ENCODE measurements at regions not wholly inside any gene's neighbourhood (a gene's known extent, or its start where the extent isn't known, plus 50 kb on each side); places are given as distances from the start of the nearest gene placed in this dataset.

DNA sequence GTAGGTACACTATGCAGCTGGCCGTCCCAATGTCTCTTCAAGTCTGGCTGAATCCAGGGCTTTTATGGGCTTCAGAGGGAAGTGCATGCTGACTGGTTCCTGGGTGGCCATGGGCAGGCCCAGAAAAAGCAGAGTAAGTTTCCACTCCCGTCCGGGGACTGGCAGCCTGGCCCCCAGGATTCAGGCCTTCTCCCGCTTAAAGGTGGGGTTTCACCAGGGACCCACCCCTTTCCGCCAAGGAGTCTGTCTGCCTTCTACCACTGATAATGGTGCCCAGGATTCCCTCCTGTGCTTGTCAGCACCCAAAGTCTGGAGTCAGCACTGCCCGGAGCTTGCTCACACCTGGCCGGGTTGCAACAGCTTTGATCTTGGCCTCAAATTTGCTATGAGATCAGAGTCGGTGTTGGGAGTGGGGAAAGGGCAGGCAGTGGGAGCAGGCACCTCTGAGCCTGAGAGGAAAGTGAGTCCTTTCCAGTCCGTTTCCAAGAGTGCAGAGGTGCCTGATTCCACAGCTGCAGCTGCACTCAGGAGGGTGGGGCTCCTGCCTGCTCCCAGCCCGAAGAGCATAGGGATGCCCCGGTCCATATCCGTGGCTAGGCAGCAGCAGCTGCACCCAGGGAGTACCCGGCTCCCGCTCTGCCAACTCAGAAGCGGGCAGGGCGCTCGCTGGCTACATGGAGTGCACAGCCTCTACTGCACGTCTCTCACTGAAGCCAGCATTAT, 1344.3 kb upstream of the ADGRL3 start:
- DNase-seq (ENCODE audit: low spot score): no peak

DNA sequence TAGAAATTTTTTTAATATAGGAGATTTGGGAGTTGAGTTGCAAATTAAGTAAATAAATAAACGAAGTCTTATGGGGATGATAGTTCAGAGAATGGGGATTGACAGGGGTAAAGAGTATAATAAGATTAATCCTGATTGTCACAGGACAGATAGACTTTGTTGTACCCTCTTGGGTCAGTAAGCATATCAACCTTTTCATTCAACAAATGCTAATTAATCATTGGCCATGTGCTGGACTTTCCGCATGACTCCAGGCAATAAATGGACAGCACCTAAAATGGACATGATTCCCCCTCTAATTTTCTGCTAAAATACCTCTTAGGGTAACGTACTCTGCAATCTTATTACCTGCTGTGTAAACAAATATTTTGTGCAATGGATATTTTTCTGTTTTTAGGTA, 1331.1 kb upstream of the ADGRL3 start:
- DNase-seq (ENCODE audit: low spot score): no peak

DNA sequence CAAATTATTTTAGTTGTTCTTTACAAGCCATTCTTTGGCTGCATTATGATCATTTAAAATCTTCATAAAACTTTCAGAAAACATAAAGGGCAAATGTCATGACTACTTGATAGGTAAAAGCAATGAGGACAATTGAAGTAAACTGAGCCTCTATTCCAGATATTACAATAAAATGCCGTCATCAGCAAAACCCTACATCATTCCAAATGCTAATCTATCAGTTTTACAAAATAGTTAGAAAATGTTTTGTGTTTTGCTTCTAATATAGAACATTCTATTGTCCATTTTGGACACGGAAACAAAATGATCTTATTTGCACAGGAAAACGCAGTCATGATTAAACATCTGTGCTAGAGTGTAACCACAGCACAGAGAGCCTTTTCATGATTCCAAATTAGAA, 1330.6 kb upstream of the ADGRL3 start:
- DNase-seq (ENCODE audit: low spot score): peak; percentile 12

DNA sequence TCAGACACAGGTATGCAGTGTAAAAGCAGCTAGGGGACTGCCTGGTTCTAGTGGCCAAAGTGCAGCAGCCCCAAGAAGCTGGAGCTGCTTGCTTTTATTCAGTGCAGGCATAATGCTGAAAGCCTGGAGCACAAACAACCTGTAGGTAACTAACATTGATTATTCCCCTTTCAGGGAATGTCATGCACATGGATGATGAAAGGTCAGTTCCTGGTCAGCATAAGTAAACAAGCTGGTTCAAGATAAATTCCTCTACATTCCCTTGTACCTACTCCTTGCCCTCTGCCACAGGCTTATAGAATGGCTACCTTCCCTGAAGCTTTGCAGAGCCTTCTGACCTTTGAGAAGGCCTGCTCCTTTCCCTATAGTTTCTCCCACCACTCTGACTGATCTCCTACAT, 1318.5 kb upstream of the ADGRL3 start:
- no peak for DNase-seq (ENCODE audit: low spot score)

DNA sequence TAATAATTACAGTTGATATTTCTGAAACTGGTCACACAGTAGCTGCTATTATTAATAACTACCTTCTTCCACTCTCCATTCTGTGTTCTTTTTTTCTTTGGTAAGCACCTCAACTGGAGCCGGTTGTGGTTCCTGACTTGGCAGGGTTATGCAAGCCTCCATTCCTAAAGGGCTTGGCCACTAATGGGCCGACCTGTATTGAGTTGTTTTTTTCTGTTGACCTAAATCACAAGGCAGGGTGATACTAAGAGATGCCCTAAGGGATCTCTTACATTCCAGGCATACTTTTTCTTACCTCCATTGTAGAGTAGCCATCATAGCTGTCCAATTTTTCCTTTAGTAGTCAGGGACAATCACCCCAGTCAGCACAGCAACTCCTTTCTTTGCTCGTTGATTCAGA, 1295.8 kb upstream of the ADGRL3 start:
- no peak for DNase-seq (ENCODE audit: low spot score)

DNA sequence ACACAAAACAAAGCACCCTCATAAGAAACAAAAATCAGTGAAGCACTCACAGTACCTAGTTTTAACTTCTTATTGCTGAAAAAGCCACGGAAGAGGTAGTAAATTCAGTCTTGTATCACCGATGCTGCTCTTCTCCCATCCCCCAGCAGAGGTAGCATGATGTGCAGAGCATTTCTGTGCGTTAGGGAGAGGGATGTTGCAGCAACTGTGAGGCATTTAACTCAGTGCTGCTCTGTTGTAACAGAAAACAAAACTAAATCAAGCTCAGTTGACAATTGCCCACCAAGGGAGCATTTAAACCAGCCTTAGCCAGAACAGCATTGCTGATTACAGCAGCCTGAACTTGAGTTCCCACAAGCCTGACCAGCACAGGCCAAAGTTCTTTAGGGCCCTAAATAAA, 1279.7 kb upstream of the ADGRL3 start:
- DNase-seq (ENCODE audit: low spot score): peak; percentile 12

DNA sequence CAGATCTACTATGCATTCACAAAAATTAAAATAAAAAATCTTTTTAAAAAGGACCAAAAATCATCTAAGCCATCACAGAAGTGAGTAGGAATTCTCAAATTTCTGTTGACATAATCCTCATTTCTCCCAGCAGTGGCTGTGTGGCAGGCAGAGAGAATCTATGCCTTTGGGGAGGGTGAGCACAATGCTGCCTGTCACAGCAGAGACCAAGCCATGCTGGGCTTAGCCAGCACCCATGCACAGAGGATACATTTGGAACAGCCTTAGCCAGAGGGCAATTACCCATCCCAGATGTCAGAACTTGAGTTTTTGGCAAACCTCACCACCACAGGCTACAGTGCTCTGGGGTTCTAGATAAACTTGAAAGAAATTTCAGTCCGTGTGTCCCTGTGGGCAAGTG, 1274.8 kb upstream of the ADGRL3 start:
- no peak for DNase-seq (ENCODE audit: low spot score)

DNA sequence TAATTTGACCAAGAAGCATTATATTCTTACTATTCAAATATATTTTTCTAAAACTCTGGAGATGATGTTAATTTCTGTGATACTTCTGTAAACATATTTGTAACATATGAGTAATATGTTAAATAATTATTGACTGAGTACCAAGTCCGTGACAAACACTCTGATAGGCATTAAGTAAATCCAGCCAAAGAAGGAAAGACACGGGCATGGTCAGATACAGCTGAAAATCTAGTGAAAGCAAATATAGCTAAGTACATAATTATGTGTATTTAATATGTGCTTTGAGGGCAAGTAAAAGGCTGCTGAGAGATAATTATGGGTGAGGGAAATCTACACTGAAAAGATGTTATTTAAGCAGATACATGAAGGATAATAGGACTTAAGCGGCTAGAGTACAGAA, 1263.6 kb upstream of the ADGRL3 start:
- DNase-seq (ENCODE audit: low spot score): no peak

DNA sequence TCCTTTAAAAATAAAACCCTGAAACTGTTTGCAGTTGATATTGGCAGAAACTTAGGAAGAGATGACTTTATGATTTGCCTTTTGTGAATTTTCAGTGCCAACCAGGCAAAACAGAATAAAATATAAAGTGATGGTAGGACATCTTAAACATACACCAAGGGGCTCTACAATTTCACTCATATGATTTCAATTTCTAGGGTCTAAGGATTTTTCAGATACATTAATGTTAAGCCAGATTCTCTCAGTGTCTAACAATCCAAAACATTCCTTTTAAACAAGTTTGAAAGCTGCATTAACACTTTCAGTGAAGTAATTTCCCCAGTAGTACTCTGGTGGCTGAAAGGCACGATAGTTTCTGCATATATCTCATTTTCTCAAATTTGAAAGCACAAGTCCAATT, 1262.0 kb upstream of the ADGRL3 start:
- DNase-seq (ENCODE audit: low spot score): no peak

DNA sequence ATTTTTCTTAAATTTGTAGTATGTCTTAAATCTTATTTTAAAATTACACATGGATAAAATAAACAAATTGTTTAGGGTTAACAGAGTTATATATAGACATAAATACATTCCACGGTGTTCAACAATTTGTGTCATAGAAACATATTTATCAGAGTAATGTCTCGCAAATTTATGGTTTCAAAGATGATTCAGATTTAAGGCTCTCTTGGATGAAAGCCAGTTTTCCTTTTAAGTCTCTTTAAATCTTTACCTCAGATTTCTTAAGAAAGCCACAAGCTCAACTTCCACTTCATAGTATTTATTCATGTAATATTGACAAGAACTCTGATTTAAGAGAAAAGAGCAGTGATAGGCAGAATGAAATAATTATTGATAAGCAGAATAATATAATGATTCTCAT, 1254.8 kb upstream of the ADGRL3 start:
- no peak for DNase-seq (ENCODE audit: low spot score)

DNA sequence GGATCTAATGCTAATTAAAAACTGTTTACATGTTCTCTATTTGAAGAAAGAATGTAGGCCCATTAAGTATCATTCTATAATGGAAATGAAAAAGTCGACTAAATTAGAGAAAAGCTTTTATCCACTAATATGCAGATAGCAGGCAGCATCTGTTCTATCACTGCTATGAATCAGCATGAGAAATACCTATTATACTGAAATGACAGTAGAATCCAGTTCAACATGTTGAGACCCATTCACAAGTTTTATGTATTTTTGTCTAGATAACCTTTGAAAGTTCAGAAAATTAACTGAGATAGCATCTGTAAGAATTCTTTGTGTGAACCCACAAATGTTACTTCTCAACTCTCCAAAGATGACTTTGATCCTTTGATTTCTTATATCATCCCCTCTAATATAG, 1254.4 kb upstream of the ADGRL3 start:
- DNase-seq (ENCODE audit: low spot score): no peak

DNA sequence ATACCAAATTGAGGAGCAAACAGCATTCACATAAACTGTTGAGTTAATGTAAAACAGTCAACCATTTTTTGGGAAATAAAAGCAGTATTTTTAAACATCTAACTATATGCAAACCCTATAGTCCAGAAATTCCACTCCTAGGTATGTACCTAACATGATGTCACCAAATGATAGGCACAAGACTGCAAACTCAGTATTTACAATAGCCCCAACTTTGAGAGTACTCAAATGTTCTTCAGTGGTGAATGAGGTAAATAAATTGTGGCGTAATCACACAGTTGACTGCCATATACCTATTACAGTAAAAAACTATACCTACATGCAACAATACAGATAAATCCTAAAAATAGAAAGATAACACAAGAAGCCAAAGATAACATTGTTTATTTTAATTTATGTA, 1243.8 kb upstream of the ADGRL3 start:
- no peak for DNase-seq (ENCODE audit: low spot score)

DNA sequence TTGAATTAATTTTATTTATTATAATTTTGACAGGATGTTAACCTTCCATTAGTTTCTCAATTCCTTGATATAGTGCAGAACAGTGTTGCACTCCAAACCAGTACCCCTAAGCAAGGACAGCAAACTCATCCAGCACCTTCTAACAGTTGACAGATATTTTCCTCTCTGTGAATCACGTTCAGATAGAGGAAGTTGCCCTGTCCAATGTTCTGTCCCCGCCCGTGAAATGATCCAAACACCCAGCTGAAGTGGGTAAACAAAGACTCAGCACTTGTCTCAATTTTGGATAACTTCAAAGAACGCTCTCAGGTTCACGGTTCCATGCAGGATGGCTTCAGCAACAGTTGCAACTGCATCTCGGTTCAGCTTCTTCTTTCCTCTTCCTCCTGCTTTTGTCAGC, 1240.0 kb upstream of the ADGRL3 start:
- no peak for DNase-seq (ENCODE audit: low spot score)

DNA sequence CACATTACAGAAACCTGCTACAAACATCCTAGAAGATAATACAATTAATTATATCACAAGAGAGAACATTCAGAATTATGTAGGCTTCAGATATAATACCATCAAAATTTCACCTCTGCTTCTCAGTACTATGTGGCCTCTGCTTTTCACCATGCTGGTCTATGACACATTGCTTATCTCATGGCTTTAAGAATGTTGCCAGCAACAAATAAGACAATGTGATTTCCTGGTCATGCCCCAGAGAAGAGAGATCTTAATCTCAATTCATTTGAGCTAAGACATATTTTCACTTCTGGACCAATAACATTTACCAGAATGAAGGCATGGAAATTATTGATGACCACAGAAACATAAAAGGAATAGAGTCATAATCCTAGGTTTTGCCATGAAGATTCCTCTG, 1233.4 kb upstream of the ADGRL3 start:
- no peak for DNase-seq (ENCODE audit: low spot score)

DNA sequence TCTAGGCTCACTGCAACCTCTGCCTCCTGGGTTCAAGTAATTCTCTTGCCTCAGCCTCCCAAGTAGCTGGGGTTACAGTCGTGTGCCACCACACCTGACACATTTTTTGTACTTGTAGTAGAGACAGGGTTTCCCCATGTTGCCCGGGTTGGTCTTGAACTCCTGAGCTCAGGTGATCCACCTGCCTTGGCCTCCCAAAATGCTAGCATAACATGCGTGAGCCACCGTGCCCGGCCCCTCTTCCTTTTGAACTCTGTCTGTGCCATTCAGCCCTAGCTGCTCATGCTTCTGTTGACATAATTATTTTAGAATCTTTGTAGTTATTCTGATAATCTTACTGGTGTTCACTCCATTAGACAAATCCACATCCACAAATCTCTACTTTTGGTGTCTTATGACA, 1231.3 kb upstream of the ADGRL3 start:
- no peak for DNase-seq (ENCODE audit: low spot score)

DNA sequence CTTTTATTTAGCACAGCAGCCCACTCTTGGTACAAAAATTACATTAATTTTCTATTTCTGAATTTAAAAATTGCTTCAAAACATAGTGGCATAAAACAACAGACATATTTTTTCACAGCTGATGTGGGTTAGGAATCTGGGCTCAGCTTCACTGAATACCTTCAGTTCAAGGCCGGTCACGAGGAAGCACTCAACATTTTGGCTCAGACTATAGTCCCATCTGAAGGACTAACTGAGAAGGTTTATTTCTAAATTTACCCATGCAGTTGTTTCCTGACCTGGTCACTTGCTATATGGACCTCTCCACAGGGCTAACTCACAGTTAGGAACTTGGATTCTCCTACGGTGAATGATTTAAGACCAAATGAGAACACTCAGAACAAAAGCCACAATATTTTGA, 1230.2 kb upstream of the ADGRL3 start:
- no peak for DNase-seq (ENCODE audit: low spot score)

DNA sequence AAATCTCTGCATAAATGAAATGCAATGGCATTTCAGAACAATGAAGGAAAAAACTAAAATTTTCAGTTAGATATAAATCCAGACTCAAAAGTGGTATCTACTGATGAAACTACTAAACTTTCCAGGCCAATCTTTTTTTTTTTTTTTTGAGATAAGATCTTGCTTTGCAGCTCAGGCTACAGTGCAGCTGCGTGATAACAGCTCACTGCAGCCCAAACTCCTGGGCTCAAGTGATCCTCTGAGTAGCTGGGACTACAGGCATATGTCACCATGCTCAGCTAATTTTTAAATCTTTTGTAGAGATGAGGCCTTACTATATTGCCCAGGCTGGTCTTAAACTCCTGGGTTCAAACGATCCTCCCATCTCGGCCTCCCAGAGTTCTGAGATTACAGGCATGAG, 1228.2 kb upstream of the ADGRL3 start:
- no peak for DNase-seq (ENCODE audit: low spot score)

DNA sequence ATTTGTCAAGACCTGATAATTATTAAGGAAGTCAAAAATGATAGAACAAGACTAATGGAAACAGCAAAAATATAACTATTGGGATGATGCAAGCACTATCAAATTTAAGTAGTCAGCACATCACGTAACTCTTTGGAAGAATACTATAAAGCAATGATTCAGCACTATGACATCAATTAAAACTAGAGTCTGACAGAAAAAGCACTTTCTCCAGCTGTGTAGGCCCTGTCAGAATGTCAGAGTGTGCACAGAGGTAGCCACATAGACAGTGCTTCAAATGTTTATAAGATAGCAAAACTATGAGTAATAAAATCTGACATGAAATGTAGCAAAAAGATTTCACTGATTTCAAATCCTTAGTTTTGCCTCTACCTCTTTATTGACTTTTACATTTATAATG, 1226.6 kb upstream of the ADGRL3 start:
- no peak for DNase-seq (ENCODE audit: low spot score)

DNA sequence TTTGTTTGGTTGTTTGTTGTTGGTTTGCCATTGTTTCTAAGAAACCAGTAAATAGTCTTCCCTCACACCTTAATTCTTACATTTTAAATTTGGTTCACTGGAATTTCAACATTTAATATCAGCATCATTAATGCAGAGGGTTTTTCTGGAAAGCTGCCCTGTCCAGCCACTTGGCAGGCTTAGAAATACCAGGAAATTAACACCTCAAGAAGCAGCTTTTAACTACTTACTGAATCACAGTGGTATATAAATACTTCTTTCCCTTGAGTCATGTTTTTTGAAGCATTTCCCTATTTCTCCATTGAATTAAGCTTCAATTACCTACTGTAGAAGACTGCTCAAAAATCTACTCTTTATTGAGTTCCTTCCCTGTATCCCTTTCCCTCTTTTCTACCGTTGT, 1221.1 kb upstream of the ADGRL3 start:
- DNase-seq (ENCODE audit: low spot score): no peak

DNA sequence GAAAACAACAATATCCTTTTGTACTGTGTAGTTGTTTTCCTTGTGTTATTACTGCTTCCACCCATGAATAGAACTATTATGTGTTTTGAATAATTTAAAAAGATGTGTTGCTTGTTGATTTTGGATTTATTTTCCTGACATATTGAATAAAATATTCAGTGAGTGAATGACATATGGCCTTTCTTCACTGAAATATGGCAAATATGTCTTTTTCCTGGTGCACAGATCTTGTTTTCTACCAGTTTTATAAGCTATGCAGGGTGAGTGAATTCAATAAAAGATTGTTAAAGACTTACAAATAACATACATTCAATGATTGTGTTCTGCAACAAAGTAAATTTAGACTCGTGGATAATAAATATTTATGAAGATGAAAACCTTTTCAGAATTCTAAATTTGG, 1216.3 kb upstream of the ADGRL3 start:
- peak; percentile 32 for DNase-seq (ENCODE audit: low spot score)

DNA sequence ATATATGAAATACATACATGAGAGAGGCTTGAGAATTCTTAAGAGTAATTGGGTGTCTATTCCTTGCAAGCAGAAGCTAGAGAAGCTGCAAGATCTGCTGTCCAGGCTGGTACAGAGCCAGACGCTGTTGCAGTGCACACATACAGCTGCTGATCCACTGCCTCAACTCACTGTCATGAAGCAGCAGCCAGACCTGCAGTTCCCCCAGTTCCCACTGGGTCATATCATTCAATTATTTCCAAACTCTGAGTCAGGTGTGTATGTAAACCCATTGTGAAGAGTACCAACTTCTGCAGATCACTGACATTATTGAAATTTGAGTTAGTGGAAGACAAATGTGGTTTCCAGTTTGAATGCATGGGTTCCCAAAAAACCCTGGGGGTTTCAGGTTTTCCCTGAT, 1212.8 kb upstream of the ADGRL3 start:
- DNase-seq (ENCODE audit: low spot score): no peak

DNA sequence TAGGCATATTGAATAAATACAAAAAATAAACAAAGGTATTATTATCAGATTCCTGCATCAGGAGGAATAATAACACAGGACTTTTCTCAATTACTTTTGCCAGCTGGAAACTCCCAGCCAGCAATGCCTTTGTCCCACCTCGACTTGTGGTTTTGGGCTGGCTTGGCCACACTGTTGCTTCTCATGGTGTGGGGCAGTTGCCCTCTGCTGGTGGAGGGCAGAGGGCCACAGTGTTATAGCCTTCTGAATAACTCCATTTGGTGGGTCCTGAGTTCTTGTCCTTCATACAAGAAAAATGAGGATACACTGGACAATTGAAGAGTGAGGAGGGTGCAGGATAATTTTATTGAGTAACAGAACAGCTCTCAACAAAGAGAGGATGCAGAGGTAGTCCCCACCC, 1206.0 kb upstream of the ADGRL3 start:
- DNase-seq (ENCODE audit: low spot score): no peak

DNA sequence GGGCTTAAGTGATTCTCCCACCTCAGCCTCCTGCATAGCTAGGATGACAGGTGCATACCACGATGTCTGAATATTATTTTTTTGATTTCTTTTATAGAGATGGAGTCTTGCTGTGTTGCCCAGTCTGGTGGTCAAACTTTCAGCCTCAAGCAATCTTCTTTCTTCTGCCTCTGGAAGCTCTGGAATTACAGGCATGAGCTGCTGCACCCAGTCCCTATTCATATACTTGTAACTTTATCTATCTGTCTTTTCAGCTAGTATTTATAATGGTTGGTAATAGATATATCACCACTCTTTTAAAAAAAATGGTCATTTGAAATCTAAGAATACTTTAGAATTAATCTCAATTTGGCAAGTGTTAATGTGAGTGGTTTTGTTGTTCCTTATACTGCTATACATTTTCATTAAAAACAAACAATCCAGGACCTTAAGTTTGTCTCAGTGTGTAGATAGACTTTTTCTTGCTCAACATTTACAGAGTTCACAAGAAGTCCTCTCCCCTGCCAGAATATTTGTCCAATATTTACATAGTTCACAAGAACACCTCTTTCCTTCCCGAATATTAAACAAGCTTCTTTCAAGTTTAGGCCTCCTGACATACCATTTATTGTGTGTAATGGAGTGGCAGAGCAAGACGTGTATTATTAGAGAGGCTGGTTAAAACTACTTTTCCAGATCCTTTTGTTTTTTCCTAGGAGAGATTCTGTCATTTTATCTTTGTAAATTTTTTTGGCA, 1197.4 kb upstream of the ADGRL3 start:
- DNase-seq (ENCODE audit: low spot score): no peak

Measured in putamen (tissue), 1 donor.